GM12878 (cell line): ENCODE measurements at regions not wholly inside any gene's neighbourhood (a gene's known extent, or its start where the extent isn't known, plus 50 kb on each side); places are given as distances from the start of the nearest gene placed in this dataset.

Experiments used
- BCL11A ChIP-seq: IDR thresholded peaks from 2 replicates; pipeline ENCODE4 v1.6.1; 2011; ENCODE audit warnings: low read depth, low read length
- EED ChIP-seq: sonication (generic); IDR thresholded peaks from 2 replicates; pipeline ENCODE4 v1.6.1; 2016; ENCODE audit warnings: antibody characterized with exemption, low read depth
- MYB ChIP-seq: fragments of 150-350 bp; IDR thresholded peaks from 2 replicates; pipeline ENCODE4 v1.6.1; 2014; ENCODE audit warnings: mild to moderate bottlenecking, low read depth, low read length, borderline replicate concordance
- RCOR1 ChIP-seq: conservative IDR thresholded peaks from 2 replicates; pipeline ENCODE4 v1.6.1; 2012; ENCODE audit warnings: low read depth, low read length, improper control_type of control experiment
- SPI1 ChIP-seq: IDR thresholded peaks from 2 replicates; pipeline ENCODE4 v1.6.1; 2011; ENCODE audit warnings: low read depth, mild to moderate bottlenecking, low read length, moderate library complexity, borderline replicate concordance; ENCODE audit not compliant: insufficient read depth
- ZNF384 ChIP-seq: IDR thresholded peaks from 2 replicates; pipeline ENCODE4 v1.6.1; 2012; ENCODE audit warnings: low read depth, mild to moderate bottlenecking, low read length, improper control_type of control experiment, borderline replicate concordance
- TF ChIP-seq, protein P1 (sequence below): IDR thresholded peaks from 2 replicates; pipeline ENCODE4 v1.6.1; 2012; ENCODE audit warnings: mild to moderate bottlenecking, low read depth, low read length
- TF ChIP-seq, protein P2 (sequence below): IDR thresholded peaks from 2 replicates; pipeline ENCODE4 v1.6.1; 2011; ENCODE audit warnings: low read depth, mild to moderate bottlenecking, low read length, moderate library complexity, borderline replicate concordance; ENCODE audit errors: extremely low read depth
- TF ChIP-seq, protein P3 (sequence below): fragments of 450-650 bp; IDR thresholded peaks from 2 replicates; pipeline ENCODE4 v1.6.1; 2016; ENCODE audit warnings: mild to moderate bottlenecking
- TF ChIP-seq, protein P4 (sequence below): fragments of 150-350 bp; IDR thresholded peaks from 2 replicates; pipeline ENCODE4 v1.6.1; 2016; ENCODE audit warnings: low read depth, low read length
- TF ChIP-seq, protein P5 (sequence below): IDR thresholded peaks from 2 replicates; pipeline ENCODE4 v1.6.1; 2012; ENCODE audit warnings: low read length, inconsistent platforms

- TF ChIP-seq, protein P1, sequence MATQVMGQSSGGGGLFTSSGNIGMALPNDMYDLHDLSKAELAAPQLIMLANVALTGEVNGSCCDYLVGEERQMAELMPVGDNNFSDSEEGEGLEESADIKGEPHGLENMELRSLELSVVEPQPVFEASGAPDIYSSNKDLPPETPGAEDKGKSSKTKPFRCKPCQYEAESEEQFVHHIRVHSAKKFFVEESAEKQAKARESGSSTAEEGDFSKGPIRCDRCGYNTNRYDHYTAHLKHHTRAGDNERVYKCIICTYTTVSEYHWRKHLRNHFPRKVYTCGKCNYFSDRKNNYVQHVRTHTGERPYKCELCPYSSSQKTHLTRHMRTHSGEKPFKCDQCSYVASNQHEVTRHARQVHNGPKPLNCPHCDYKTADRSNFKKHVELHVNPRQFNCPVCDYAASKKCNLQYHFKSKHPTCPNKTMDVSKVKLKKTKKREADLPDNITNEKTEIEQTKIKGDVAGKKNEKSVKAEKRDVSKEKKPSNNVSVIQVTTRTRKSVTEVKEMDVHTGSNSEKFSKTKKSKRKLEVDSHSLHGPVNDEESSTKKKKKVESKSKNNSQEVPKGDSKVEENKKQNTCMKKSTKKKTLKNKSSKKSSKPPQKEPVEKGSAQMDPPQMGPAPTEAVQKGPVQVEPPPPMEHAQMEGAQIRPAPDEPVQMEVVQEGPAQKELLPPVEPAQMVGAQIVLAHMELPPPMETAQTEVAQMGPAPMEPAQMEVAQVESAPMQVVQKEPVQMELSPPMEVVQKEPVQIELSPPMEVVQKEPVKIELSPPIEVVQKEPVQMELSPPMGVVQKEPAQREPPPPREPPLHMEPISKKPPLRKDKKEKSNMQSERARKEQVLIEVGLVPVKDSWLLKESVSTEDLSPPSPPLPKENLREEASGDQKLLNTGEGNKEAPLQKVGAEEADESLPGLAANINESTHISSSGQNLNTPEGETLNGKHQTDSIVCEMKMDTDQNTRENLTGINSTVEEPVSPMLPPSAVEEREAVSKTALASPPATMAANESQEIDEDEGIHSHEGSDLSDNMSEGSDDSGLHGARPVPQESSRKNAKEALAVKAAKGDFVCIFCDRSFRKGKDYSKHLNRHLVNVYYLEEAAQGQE, result no peak
- TF ChIP-seq ZNF384, result no peak
- TF ChIP-seq, protein P2, sequence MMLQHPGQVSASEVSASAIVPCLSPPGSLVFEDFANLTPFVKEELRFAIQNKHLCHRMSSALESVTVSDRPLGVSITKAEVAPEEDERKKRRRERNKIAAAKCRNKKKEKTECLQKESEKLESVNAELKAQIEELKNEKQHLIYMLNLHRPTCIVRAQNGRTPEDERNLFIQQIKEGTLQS, result no peak
- TF ChIP-seq RCOR1, result no peak
- TF ChIP-seq, protein P3, sequence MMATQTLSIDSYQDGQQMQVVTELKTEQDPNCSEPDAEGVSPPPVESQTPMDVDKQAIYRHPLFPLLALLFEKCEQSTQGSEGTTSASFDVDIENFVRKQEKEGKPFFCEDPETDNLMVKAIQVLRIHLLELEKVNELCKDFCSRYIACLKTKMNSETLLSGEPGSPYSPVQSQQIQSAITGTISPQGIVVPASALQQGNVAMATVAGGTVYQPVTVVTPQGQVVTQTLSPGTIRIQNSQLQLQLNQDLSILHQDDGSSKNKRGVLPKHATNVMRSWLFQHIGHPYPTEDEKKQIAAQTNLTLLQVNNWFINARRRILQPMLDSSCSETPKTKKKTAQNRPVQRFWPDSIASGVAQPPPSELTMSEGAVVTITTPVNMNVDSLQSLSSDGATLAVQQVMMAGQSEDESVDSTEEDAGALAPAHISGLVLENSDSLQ, result no peak
- no peak for TF ChIP-seq EED
- TF ChIP-seq MYB, result no peak
- TF ChIP-seq, protein P4, sequence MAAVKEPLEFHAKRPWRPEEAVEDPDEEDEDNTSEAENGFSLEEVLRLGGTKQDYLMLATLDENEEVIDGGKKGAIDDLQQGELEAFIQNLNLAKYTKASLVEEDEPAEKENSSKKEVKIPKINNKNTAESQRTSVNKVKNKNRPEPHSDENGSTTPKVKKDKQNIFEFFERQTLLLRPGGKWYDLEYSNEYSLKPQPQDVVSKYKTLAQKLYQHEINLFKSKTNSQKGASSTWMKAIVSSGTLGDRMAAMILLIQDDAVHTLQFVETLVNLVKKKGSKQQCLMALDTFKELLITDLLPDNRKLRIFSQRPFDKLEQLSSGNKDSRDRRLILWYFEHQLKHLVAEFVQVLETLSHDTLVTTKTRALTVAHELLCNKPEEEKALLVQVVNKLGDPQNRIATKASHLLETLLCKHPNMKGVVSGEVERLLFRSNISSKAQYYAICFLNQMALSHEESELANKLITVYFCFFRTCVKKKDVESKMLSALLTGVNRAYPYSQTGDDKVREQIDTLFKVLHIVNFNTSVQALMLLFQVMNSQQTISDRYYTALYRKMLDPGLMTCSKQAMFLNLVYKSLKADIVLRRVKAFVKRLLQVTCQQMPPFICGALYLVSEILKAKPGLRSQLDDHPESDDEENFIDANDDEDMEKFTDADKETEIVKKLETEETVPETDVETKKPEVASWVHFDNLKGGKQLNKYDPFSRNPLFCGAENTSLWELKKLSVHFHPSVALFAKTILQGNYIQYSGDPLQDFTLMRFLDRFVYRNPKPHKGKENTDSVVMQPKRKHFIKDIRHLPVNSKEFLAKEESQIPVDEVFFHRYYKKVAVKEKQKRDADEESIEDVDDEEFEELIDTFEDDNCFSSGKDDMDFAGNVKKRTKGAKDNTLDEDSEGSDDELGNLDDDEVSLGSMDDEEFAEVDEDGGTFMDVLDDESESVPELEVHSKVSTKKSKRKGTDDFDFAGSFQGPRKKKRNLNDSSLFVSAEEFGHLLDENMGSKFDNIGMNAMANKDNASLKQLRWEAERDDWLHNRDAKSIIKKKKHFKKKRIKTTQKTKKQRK, result no peak
- TF ChIP-seq BCL11A, result no peak
- TF ChIP-seq SPI1, result no peak
- TF ChIP-seq, protein P5, sequence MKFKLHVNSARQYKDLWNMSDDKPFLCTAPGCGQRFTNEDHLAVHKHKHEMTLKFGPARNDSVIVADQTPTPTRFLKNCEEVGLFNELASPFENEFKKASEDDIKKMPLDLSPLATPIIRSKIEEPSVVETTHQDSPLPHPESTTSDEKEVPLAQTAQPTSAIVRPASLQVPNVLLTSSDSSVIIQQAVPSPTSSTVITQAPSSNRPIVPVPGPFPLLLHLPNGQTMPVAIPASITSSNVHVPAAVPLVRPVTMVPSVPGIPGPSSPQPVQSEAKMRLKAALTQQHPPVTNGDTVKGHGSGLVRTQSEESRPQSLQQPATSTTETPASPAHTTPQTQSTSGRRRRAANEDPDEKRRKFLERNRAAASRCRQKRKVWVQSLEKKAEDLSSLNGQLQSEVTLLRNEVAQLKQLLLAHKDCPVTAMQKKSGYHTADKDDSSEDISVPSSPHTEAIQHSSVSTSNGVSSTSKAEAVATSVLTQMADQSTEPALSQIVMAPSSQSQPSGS, result no peak
These were observed 380.8 kb downstream of the ANKRD50 start (continued) for GRCh38 chr4:124331781-124332180.
